ENCODE measurements at regions not wholly inside any gene's neighbourhood (a gene's known extent, or its start where the extent isn't known, plus 50 kb on each side); places are given as distances from the start of the nearest gene placed in this dataset.
"Not testable (repeated sequence)": the region's sequence is repeated elsewhere in the genome, so short reads cannot be mapped to it uniquely, and the experiment has no call there.

- no peak for DNase-seq
These were observed 855.6 kb downstream of the TBC1D32 start for GRCh38 chr6:120478650-120479049.

- no peak for DNase-seq
These were observed 860.5 kb downstream of the TBC1D32 start for GRCh38 chr6:120473804-120474203.

- no peak for DNase-seq
These were observed 865.8 kb downstream of the TBC1D32 start for GRCh38 chr6:120468486-120468885.

GRCh38 chr6:120451508-120451907 is 882.8 kb downstream of the TBC1D32 start:
- DNase-seq: no peak

- DNase-seq: no peak
These were observed 886.7 kb downstream of the TBC1D32 start for GRCh38 chr6:120447605-120448004.

- DNase-seq: not testable (repeated sequence)
These were observed 901.4 kb downstream of the TBC1D32 start for GRCh38 chr6:120432840-120433239.

- no peak for DNase-seq
These were observed 902.4 kb downstream of the TBC1D32 start for GRCh38 chr6:120431841-120432240.

GRCh38 chr6:120411394-120411793 is 922.9 kb downstream of the TBC1D32 start:
- DNase-seq: no peak

GRCh38 chr6:120410586-120410985 is 923.7 kb downstream of the TBC1D32 start:
- no peak for DNase-seq

- no peak for DNase-seq
These were observed 926.6 kb downstream of the TBC1D32 start for GRCh38 chr6:120407696-120408095.

GRCh38 chr6:120405947-120406346 is 928.3 kb downstream of the TBC1D32 start:
- no peak for DNase-seq

GRCh38 chr6:120395784-120396183 is 938.5 kb downstream of the TBC1D32 start:
- DNase-seq: no peak

- no peak for DNase-seq
These were observed 939.0 kb downstream of the TBC1D32 start for GRCh38 chr6:120395330-120395729.

- DNase-seq: no peak
These were observed 941.3 kb downstream of the TBC1D32 start for GRCh38 chr6:120392941-120393340.

GRCh38 chr6:120384671-120385070 is 949.6 kb downstream of the TBC1D32 start:
- no peak for DNase-seq

- no peak for DNase-seq
These were observed 950.6 kb downstream of the TBC1D32 start for GRCh38 chr6:120383681-120384080.

- DNase-seq: peak; percentile 52
These were observed 955.6 kb downstream of the TBC1D32 start for GRCh38 chr6:120378582-120379220.

GRCh38 chr6:120373185-120373584 is 961.1 kb downstream of the TBC1D32 start:
- no peak for DNase-seq

GRCh38 chr6:120363429-120363828 is 970.9 kb downstream of the TBC1D32 start:
- DNase-seq: no peak

- not testable (repeated sequence) for DNase-seq
These were observed 975.7 kb downstream of the TBC1D32 start for GRCh38 chr6:120358535-120358934.

- DNase-seq: no peak
These were observed 976.8 kb downstream of the TBC1D32 start for GRCh38 chr6:120357447-120357846.

GRCh38 chr6:120355822-120356221 is 978.5 kb downstream of the TBC1D32 start:
- no peak for DNase-seq

GRCh38 chr6:120354452-120355098 is 979.7 kb downstream of the TBC1D32 start:
- no peak for DNase-seq

GRCh38 chr6:120352491-120352890 is 981.8 kb downstream of the TBC1D32 start:
- no peak for DNase-seq

GRCh38 chr6:120348926-120349325 is 985.4 kb downstream of the TBC1D32 start:
- DNase-seq: no peak

All from SHP77 treated with DMSO at 0.1 percent for 48 hours (cell line).